Stimulated activated CD8-positive, alpha-beta memory T cell treated with anti-CD3 and anti-CD28 coated beads, Interleukin-15, amount 100 ng/mL, for 48 hours (primary cell): ENCODE measurements at regions not wholly inside any gene's neighbourhood (a gene's known extent, or its start where the extent isn't known, plus 50 kb on each side); places are given as distances from the start of the nearest gene placed in this dataset.
"Not testable (repeated sequence)": the region's sequence is repeated elsewhere in the genome, so short reads cannot be mapped to it uniquely, and the experiment has no call there.

Experiments used
- DNase-seq, 2 donors: peaks; one replicate each; pipeline ENCODE4 v3.0.0-alpha.2; 2020; ENCODE audit warnings: low read depth in 2 of 2

DNA sequence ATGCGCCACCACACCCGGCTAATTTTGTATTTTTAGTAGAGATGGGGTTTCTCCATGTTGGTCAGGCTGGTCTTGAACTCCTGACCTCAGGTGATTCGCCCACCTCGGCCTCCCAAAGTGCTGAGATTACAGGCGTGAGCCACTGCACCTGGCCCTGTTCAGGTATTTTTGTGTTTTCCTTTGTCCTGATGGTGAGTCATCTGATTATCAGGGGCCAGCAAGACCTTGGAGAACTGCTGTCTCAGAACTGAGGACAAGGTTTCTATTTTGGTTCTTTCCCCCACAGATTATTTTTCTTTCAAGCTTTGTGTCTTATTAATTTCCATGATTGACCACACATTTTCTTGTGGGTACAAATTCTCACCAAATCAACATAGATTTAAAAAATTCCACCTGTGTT, 374.4 kb upstream of the SGO1 start:
- not testable (repeated sequence) for DNase-seq

DNA sequence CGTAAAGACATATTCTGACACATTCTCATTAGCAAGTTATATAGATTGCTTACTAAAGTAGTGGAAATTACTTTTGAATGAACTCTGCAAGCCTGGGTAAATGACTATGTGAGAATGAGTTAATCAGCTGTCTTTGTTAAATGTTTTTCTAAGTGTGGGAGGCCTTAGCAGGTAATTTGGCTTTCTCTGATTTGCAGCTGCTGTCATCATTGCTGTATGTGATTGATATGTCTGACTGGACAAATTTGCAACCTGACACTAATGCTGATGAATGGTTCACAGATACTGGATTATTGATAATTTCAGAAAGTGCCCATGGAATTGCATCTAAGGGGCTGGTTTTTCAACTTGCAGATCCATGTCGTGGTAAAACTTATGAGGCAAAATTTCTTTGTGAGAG, 372.2 kb upstream of the SGO1 start:
- DNase-seq: no peak

DNA sequence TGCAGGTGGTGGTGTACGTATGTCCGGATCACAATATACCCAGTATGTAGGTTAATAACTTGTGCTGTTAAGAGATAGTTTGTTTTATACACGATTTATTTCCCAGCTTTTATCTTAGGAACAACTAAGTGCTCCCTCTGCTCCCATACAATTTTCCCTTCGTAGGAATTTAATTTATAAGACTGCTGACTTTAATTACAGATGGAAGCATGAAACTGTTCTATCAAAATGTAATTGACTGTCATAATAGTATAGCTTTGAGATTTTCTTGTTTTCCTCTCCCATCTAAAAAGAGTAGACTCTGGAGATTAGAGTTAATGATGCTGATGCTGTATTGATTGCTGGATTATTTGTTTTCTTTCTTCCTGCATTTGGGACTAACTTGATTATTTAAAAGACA, 370.7 kb upstream of the SGO1 start:
- DNase-seq: no peak

DNA sequence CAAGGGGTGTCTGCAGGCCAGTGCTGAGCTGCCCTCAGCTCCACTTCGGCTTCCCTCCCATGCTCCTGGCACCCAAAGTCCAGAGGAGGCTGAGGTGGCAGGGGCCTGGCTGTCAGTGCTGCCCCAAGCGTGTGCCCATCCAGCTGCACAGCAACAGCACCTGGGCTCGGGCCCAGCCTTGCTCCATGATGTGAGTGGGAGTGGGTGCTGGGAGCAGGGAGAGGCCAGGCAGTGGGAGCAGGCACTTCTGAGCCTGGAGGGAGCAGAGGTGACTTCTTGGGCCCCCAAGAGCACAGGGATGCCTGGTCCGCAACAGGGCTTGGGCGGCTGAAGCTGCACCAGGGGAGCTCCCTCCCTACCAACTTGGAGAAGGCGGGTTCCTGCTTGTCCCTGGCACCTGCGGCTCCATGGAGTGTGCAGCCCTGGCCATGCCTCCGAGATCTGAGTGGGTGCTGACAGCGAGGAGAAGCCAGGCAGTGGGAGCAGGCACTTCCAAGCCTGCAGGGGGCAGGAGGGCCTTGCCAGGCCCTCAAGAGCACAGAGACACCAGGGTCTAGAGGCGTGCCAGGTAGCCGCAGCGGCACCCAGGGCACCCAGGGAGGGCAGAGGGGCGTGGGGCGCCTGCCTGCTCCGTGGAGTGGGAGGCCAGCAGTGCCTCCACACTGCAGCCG, 366.7 kb upstream of the SGO1 start:
- DNase-seq: no peak

DNA sequence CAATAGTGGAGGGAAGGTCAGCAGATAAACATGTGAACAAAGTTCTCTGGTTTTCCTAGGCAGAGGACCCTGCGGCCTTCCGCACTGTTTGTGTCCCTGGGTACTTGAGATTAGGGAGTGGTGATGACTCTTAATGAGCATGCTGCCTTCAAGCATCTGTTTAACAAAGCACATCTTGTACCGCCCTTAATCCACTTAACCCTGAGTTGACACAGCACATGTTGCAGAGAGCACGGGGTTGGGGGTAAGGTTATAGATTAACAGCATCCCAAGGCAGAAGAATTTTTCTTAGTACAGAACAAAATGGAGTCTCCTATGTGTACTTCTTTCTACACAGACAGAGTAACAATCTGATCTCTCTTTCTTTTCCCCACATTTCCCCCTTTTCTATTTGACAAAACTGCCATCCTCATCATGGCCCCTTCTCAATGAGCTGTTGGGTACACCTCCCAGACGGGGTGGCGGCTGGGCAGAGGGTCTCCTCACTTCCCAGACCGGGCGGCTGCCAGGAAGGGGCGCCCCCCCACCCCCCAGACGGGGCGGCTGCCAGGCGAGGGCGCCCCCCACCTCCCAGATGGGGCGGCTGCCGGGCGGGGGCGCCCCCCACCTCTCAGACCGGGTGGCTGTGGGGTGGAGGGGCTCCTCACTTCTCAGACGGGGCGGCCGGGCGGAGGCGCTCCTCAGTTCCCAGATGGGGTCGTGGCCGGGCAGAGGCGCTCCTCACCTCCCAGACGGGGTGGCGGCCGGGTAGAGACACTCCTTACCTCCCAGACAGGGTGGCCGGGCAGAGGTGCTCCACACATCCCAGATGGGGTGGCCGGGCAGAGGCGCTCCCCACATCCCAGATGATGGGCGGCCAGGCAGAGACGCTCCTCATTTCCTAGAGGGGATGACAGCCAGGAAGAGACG, 361.6 kb upstream of the SGO1 start:
- not testable (repeated sequence) for DNase-seq

DNA sequence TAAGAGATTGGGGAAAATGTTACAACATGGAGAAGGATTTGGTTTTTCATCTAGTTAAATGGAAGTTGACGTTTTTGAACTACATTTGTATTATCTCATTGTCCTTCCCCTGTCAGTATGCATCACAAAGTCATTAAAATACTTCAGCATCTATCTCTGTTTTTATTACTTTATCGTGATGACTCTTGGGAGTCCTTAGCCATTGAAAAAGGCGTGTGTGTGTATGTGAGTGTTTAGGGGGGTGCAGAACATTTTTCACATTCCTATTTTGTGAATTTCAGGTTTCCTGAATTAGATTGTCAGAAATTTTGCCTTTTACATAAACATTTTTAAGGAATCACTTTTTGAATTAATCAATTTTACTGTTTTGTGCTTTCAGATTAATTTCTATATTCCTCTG, 360.6 kb upstream of the SGO1 start:
- no peak for DNase-seq

DNA sequence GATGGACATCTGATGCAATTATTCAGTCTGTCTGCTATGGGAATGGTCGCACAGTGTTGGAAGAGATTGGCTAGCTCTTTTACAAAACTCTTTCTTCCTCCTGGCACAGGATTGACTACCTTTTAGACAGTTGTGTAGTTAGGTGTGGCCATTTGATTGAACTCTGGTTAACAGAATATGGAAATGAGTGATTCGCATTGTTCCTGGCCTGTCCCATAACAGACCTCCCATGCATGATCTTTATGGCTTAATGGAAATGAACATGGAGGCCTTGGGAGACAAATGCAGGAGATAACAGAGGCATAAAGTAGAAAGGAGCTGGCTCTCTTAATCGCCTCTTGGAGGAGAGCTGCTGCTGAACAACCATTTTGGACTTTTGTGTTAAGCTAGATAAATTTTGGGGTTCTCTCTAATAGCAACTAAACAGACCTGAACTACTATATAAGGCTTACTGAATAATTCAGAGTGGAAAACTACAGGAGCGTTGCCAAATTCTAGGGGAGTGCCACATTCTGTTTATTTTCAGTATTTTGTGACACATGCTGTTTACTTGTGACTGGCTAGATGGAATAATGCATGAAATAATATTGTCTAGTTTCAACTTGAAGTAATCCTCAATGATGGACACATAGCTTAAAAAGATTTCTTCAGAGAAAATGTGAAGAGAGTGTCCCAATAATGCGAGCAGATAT, 357.7 kb upstream of the SGO1 start:
- no peak for DNase-seq

DNA sequence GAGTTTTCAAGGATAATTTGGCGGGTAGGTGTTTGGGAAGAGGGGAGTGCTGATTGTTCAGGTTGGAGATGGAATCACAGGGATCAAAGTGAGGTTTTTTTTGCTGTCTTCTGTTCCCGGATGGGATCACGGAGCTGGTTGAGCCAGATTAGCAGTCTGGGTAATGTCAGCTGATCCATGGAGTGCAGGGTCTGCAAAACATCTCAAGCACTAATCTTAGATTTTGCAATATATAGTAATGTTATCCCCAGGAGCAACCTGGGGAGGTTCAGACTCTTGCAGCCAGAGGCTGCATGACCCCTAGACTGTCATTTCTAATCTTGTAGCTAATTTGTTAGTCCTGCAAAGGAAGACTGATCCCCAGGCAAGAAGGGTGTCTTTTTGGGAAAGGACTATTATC, 354.1 kb upstream of the SGO1 start:
- no peak for DNase-seq

DNA sequence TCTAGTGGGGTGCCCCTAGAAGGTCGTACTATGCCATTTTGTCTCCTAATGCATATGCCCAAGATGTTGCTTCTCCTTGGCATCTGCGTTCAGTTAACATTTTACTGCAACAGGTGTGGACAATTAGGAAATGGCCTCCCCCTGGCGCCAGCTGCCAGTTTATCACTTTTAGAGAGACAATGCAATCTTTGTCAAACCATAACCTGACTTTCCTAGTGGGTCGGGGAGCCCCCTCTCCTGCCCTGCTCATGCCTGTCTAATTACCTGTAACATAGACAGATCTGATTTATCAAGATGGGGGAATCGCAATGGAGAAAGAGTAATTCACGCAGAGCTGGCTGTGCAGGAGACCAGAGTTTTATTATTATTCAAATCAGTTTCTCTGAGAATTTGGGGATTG, 353.7 kb upstream of the SGO1 start:
- DNase-seq: no peak

DNA sequence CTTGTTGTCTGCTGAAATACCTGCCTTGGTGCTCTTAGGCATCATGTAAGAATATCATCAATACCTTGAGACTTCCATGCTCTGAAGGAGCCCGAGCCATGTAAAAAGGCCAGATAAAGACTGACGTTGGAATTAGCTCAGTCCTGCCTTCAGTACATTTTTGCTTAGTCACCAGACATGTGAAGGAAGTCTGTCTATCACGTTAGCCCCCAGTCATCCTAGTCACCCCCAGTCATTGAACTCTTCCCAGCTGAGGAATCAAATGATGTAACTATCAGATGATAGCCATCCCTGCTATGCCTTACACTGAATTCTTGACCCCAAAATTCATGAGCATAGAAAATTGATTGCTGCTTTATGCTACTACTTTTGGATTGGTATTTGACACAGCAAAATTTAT, 351.2 kb upstream of the SGO1 start:
- DNase-seq: no peak

DNA sequence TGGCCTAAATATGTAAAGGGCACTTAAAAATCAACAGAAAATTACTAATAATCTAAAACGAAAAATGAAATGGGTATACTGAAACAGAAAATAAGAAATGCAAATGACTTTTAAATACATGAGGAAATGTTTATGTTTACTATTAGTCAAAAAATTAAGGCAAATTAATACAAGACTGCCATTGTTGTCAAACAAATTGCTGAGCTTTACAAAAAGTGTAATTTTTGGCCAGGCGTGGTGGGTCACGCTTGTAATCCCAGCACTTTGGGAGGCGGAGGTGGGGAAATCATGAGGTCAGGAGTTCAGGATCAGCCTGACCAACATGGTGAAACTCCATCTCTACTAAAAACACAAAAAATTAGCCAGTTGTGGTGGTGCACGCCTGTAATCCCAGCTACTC, 343.9 kb upstream of the SGO1 start:
- DNase-seq: no peak

DNA sequence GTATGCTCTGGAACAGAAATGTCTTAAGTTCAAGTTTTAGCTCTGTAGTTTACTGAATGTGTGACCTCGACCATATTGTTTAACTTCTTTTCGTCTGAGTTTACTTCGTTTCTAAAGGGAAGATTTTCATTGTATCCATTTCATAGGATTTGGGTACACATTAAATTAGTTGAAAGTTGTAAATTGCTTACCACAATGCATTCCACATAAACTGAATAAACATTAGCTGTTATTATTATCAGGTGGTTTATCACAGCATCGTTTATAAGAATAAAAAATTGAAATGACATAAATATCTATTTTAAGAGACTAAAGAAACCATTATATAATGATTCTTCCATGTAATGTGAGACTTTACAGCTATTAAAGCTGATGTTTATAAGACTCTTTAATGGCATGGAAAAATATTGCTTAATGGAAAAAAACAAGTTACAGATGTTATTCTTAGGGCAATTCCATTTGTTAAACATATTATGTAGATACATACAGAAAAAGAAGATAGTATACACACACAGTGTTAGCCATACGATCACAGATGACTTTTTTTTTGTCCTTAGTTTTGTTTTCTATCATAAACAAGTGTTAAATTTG, 342.3 kb upstream of the SGO1 start:
- DNase-seq: no peak

DNA sequence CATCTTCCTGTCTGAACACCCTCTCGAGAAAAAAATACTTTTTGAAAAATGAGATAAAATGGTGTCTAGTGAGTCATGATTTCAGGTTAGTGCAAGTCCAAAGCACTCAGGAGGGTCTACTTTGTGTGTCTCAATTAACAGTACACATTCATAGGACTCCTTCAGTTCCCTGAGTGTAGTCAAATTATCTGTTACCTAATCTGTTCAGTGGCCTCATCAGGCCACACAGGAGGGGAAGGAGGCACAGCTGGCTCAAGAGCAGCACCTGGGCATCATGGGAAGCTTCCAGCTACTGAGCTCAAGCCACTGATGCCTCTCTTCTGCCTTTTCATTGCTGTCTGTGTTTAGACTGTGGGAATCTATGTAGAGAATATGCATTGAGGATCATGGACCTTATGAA, 341.4 kb upstream of the SGO1 start:
- DNase-seq: no peak

DNA sequence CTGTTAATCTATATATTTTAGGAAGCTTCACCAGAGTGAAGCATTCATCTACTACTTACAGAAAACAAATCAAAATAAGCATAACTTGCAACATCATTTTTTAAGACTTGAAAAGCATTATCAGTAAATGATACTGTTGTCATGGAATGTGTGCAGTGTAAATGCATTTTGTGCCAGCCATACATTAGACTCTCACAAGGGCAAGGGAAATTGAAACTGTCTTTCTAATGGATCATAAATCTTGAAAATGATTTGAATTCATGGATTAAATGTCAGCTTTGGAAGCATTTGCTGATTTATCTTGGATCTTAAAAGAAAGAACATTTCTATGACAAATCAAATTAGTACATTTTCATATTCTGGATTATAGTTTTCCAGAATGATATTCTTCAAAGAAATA, 338.3 kb upstream of the SGO1 start:
- DNase-seq: no peak

DNA sequence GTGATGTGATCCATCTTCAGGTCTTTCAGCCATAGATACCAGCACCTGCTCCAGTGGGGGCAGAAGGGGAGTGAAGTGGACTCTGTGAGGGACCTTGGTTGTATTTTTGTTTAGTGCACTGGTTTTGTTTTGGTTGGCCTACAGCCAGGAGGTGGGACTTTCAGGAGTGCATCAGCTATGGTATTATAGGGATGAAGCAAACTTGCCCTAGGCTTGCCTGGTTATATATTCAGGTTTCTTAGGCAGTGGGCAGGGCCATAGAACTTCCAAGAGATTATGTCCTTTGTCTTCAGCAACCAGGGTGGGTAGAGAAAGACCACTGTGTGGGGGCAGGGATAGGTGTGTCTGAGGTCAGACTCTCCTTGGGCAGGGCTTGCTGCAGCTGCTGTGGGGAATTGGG, 337.3 kb upstream of the SGO1 start:
- no peak for DNase-seq

DNA sequence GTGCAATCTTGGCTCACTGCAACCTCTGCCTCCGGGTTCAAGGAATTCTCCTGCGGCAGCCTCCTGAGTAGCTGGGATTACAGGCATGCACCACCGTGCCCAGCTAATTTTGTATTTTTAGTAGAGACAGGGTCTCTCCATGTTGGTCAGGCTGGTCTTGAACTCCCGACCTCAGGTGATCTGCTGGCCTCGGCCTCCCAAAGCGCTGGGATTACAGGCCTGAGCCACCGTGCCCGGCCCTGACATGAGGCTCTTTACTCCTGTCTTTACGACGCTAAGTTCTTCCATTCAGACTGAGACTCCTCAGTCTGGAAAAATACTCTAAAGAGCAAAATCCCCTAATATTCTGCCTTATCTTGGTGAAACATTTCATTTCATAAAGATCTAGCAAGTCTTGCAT, 331.3 kb upstream of the SGO1 start:
- DNase-seq: not testable (repeated sequence)

DNA sequence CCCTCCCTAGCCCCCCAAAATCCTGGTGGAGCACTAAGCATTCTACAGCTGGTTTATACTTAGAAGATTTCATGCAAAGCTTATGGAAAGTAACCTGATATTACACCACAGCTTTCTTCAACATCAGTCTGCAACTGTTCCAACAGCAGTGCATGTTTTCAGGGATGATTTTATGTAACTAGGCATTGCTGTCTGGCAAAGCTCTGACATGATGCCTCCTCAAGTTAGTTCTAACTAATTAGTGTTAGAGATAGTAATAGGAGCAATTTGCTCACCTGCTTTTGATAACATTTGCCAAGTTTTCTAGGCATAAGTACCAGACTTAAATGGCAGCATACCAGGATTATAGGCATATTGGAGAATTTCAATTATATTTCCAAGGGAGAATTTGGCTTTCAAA, 330.3 kb upstream of the SGO1 start:
- no peak for DNase-seq

DNA sequence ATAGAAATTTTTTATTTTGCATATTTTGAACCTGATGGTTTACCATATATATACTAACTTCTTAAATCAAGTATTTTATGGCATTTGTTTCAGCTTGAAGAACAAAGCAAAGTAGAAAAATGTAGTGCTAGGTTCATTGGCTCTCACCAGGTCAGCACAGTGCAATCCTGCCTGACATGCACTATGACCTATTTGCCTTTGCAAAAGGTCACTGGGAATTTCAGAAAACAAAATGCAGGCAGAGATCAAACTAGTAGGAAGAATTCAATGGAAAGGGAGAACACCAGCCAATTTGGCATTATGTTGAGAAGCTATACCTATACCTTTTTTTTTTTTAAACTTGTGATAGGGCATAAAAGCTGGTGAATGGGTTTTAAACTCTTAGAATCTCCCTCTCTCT, 329.8 kb upstream of the SGO1 start:
- DNase-seq: no peak

DNA sequence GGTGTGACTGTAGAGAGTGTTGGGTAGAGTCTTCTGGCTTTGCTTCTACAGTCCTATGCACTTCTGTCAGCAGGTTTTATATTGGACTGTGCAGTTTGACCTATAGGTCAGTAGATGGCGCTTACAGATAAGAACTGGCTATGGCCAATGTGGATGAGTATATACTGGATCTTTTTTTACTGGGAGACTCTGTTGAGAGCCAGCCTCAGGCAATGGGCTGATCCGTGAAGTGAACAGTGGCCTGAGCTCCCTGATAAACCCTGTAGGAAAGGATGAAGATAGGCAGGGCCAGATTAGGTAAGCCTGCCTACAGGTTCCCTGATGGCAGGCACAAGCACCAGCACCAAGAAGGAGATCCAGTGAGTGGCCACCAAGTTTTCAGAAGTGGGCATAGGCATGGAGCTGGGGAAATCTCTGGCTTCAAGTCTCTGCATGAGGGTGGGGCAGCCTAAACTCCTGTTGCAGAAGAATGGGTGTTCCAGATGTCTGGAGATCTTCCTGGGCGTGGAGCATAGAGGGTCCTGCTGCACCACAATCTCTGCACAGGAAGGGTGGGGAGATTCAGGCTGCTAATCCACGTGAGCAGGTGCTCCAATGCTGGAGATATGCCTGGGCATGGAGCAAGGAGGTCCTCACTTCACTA, 326.0 kb upstream of the SGO1 start:
- no peak for DNase-seq

DNA sequence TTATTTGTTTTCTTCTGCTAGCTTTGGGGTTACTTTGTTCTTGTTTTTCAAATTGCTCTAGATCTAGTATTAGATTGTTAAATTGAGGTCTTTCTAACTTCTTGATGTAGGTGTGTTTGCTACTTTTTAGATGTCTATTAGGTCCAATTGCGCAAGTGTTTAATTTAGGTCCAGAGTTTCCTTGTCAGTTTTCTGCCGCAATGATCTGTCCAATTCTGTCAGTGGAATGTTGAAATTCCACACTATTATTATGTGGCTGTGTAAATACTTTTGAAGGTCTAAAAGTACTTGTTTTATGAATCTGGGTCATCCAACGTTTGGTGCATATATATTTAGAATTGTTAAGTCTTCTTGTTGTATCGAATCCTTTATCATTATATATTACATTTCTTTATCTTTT, 324.4 kb upstream of the SGO1 start:
- no peak for DNase-seq

DNA sequence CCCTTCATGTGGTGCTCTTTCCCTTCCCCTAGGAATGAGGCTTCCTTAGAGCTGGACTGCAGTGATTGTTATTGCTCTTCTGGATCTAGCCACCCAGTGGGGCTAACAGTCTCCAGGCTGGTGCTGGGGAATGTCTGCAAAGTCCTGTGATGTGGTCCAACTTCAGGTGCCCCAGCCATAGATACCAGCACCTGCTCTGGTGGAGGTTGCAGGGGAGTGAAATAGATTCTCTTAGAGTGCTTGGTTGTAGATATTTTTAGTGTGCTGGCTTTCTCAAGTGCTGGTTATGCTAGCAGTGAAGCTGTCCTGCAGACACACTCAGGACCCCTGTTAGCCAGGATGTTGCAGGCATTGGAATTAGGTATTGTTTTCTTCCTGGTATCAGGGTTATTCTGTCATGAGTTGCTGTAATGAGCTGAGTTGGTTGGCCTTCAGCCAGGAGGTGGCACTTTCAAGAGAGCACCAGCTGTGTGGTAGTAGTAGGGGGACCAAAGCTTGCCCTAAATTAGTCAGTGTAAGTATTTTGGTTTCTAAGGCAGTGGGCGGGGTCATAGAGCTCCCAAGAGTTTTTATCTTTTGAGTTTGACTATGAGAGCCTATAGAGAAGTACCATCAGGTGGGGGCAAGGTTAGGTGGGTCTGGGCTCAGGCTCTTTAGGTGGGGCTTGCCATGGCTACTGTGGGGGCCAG, 317.5 kb upstream of the SGO1 start:
- no peak for DNase-seq
